GM12864 (cell line): ENCODE measurements at regions not wholly inside any gene's neighbourhood (a gene's known extent, or its start where the extent isn't known, plus 50 kb on each side); places are given as distances from the start of the nearest gene placed in this dataset.
"Not testable (repeated sequence)": the region's sequence is repeated elsewhere in the genome, so short reads cannot be mapped to it uniquely, and the experiment has no call there.

Experiments
- DNase-seq: peaks from one replicate; pipeline ENCODE4 v3.0.0-alpha.2; 2011; ENCODE audit warnings: low read depth
- H3K4me3 ChIP-seq: 2 replicates; pipeline ENCODE4 v1.5.1; 2011; ENCODE audit warnings: mild to moderate bottlenecking, low read depth, low read length, control low read depth
- CTCF ChIP-seq: IDR thresholded peaks from 2 replicates; pipeline ENCODE4 v1.5.1; 2011; ENCODE audit warnings: low read depth, mild to moderate bottlenecking, moderate library complexity, low read length, control low read depth, inconsistent platforms; ENCODE audit errors: missing control alignments

GRCh38 chr1:198955085-198955484 is 316.2 kb downstream of the PTPRC start:
- no peak for TF ChIP-seq CTCF
- no peak overlapping the region for H3K4me3 ChIP-seq
- no peak for DNase-seq

- TF ChIP-seq CTCF: no peak
- DNase-seq: no peak
- no peak overlapping the region for H3K4me3 ChIP-seq
Observed at GRCh38 chr1:198957044-198957443, 318.2 kb downstream of the PTPRC start.

- TF ChIP-seq CTCF: no peak
- no peak for DNase-seq
- H3K4me3 ChIP-seq: no peak overlapping the region
Observed at GRCh38 chr1:198959032-198959431, 320.2 kb downstream of the PTPRC start.

GRCh38 chr1:198959676-198960075 is 320.8 kb downstream of the PTPRC start:
- no peak for TF ChIP-seq CTCF
- H3K4me3 ChIP-seq: no peak overlapping the region
- DNase-seq: no peak

GRCh38 chr1:198963796-198964195 is 325.0 kb downstream of the PTPRC start:
- not testable (repeated sequence) for H3K4me3 ChIP-seq, DNase-seq

- H3K4me3 ChIP-seq: no peak overlapping the region
- no peak for TF ChIP-seq CTCF
- DNase-seq: no peak
Observed at GRCh38 chr1:198966519-198966918, 327.7 kb downstream of the PTPRC start.

GRCh38 chr1:198967566-198967965 is 328.7 kb downstream of the PTPRC start:
- DNase-seq: no peak
- TF ChIP-seq CTCF: no peak
- H3K4me3 ChIP-seq: no peak overlapping the region

GRCh38 chr1:198968866-198969265 is 330.0 kb downstream of the PTPRC start:
- no peak overlapping the region for H3K4me3 ChIP-seq
- DNase-seq: no peak
- TF ChIP-seq CTCF: no peak
